ENCODE measurements at regions not wholly inside any gene's neighbourhood (a gene's known extent, or its start where the extent isn't known, plus 50 kb on each side); places are given as distances from the start of the nearest gene placed in this dataset.
"Not testable (repeated sequence)": the region's sequence is repeated elsewhere in the genome, so short reads cannot be mapped to it uniquely, and the experiment has no call there.

DNA sequence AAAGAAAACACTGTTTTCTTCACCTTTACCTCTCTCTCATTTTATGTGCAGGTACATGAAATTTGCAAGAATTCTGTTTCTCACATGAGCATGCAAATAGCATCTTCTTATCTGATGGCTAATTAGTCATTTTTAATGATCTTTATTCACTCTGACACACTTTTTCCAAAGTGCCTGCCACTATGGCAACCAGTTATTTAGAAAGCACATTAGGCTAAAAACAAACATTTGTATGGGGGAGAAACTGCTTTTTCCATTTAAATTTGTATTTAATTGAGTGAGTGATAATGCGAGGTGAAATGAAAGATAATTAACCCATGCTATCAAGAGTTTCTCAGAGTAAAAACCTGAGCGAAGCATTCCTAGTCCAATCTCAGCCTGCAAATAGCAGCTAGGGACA, 365.0 kb downstream of the MAT2B start:
- Histone ChIP-seq H3K27ac (ENCODE audit: low read depth in 1 of 2, low read length in 2 of 2) (no peak overlapping the region), H3K27me3 (ENCODE audit: control insufficient read depth in 2 of 2, insufficient read depth in 2 of 2, low read length in 2 of 2) (no peaks in the 10 kb centered on the region), H3K4me3 (replicated peaks in 1 of 3; ENCODE audit: low read depth in 2 of 3, low read length in 3 of 3) (no peak overlapping the region), H4K20me1 (ENCODE audit: insufficient read depth, low read length) (no peaks in the 10 kb centered on the region), H3K79me2 (ENCODE audit: insufficient read depth, low read length) (no peaks in the 10 kb centered on the region), H3K9me3 (replicated peaks in 1 of 2; ENCODE audit: control insufficient read depth in 1 of 2, insufficient read depth in 1 of 2, low read length in 2 of 2) (no peaks in the 10 kb centered on the region), H3K4me1 (ENCODE audit: control insufficient read depth in 1 of 2, insufficient read depth in 2 of 2, low read length in 2 of 2) (no peaks in the 10 kb centered on the region), H3K4me2 (replicated peaks; ENCODE audit: extremely low read depth, low read length, poor library complexity, severe bottlenecking) (no peak overlapping the region), H3K9ac (ENCODE audit: insufficient read depth, low read length, poor library complexity, severe bottlenecking) (no peak overlapping the region), H2AFZ (ENCODE audit: insufficient read depth, low read depth, low read length, poor library complexity, severe bottlenecking) (no peak overlapping the region), H3K36me3 (replicated peaks in 1 of 2; ENCODE audit: control insufficient read depth in 1 of 2, insufficient read depth in 2 of 2, low read length in 2 of 2) (no peaks in the 10 kb centered on the region)
- intact Hi-C loops (cut with micrococcal nuclease), result no loop called here
- H3K36me3 Mint-ChIP-seq, result no peaks in the 10 kb centered on the region
- TF ChIP-seq, protein P1, sequence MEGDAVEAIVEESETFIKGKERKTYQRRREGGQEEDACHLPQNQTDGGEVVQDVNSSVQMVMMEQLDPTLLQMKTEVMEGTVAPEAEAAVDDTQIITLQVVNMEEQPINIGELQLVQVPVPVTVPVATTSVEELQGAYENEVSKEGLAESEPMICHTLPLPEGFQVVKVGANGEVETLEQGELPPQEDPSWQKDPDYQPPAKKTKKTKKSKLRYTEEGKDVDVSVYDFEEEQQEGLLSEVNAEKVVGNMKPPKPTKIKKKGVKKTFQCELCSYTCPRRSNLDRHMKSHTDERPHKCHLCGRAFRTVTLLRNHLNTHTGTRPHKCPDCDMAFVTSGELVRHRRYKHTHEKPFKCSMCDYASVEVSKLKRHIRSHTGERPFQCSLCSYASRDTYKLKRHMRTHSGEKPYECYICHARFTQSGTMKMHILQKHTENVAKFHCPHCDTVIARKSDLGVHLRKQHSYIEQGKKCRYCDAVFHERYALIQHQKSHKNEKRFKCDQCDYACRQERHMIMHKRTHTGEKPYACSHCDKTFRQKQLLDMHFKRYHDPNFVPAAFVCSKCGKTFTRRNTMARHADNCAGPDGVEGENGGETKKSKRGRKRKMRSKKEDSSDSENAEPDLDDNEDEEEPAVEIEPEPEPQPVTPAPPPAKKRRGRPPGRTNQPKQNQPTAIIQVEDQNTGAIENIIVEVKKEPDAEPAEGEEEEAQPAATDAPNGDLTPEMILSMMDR (IDR thresholded peaks at IDR 0.05), result no peak
- 100% methylated on average over 1 of the region's 2 CpGs for WGBS (ENCODE audit: insufficient coverage)
- H3K9me3 Mint-ChIP-seq, result peaks cover 0 to 2% (median 0%) of the 10 kb centered on the region in 7 donors
- H3K27me3 Mint-ChIP-seq (ENCODE audit: low read depth in 3 of 3), result no peaks in the 10 kb centered on the region
- DNase-seq, result no peak
- no peak overlapping the region for H3K4me3 Mint-ChIP-seq
- H3K27ac Mint-ChIP-seq, result no peak overlapping the region
- no peaks in the 10 kb centered on the region for H3K4me1 Mint-ChIP-seq

DNA sequence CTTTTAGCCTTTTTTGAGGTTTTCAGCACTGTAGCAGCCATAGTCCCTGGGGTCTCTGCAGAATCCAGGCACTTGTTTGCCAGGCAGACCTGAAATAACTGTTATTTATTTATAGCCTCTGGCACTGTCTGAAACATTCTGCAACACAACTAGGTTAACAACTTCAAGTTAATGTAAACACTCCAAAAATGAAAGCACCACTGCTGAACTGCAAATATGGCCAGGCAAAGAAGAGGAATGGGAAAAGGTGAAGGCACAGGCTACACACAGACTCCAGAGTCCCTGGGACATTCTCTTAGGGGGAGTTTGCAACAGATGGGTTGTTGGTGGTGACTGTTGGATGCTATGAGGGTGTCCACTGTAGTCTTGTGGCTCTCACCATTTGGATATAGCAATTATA, 369.0 kb downstream of the MAT2B start:
- no peak overlapping the region for H3K9ac ChIP-seq (ENCODE audit: insufficient read depth, low read length, poor library complexity, severe bottlenecking)
- H3K79me2 ChIP-seq (ENCODE audit: insufficient read depth, low read length), result no peaks in the 10 kb centered on the region
- intact Hi-C loops (cut with micrococcal nuclease), result no loop called here
- no peaks in the 10 kb centered on the region for H3K27me3 ChIP-seq (ENCODE audit: control insufficient read depth in 2 of 2, insufficient read depth in 2 of 2, low read length in 2 of 2)
- H3K4me3 ChIP-seq (replicated peaks in 1 of 3; ENCODE audit: low read depth in 2 of 3, low read length in 3 of 3), result no peak overlapping the region
- no peaks in the 10 kb centered on the region for H4K20me1 ChIP-seq (ENCODE audit: insufficient read depth, low read length)
- H3K4me1 ChIP-seq (ENCODE audit: control insufficient read depth in 1 of 2, insufficient read depth in 2 of 2, low read length in 2 of 2), result no peaks in the 10 kb centered on the region
- H3K36me3 ChIP-seq (replicated peaks in 1 of 2; ENCODE audit: control insufficient read depth in 1 of 2, insufficient read depth in 2 of 2, low read length in 2 of 2), result no peaks in the 10 kb centered on the region
- H3K27ac Mint-ChIP-seq, result no peak overlapping the region
- H3K4me2 ChIP-seq (replicated peaks; ENCODE audit: extremely low read depth, low read length, poor library complexity, severe bottlenecking), result no peak overlapping the region
- H3K4me3 Mint-ChIP-seq, result no peak overlapping the region
- peaks cover 0 to 2% (median 0%) of the 10 kb centered on the region in 7 donors for H3K9me3 Mint-ChIP-seq
- H3K27me3 Mint-ChIP-seq (ENCODE audit: low read depth in 3 of 3), result no peaks in the 10 kb centered on the region
- H3K27ac ChIP-seq (ENCODE audit: low read depth in 1 of 2, low read length in 2 of 2), result no peak overlapping the region
- TF ChIP-seq, protein P1 (IDR thresholded peaks at IDR 0.05), result no peak
- H3K36me3 Mint-ChIP-seq, result no peaks in the 10 kb centered on the region
- no peak overlapping the region for H2AFZ ChIP-seq (ENCODE audit: insufficient read depth, low read depth, low read length, poor library complexity, severe bottlenecking)
- no peak for DNase-seq
- H3K9me3 ChIP-seq (replicated peaks in 1 of 2; ENCODE audit: control insufficient read depth in 1 of 2, insufficient read depth in 1 of 2, low read length in 2 of 2), result no peaks in the 10 kb centered on the region
- H3K4me1 Mint-ChIP-seq, result no peaks in the 10 kb centered on the region

DNA sequence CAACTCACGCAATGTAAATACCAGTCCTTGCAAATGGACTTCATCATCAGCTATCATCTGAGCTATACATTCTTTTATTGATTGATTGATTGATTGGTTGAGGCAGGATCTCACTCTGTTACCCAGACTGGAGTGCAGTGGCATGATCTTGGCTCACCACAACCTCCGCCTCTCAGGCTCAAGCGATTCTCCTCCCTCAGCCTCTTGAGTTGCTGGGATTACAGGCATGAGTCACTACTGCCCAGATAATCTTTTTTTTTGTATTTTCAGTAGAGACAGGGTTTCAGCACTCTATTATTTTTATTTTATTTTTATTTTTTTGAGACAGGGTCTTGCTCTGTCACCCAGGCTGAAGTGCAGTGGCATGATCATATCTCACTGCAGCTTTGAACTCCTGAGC, 369.5 kb downstream of the MAT2B start:
- H3K27ac Mint-ChIP-seq; H3K9ac ChIP-seq (ENCODE audit: insufficient read depth, low read length, poor library complexity, severe bottlenecking); H3K4me1 Mint-ChIP-seq; DNase-seq; H3K9me3 Mint-ChIP-seq; H3K27me3 Mint-ChIP-seq (ENCODE audit: low read depth in 3 of 3); H3K4me2 ChIP-seq (replicated peaks; ENCODE audit: extremely low read depth, low read length, poor library complexity, severe bottlenecking); H3K4me3 ChIP-seq (replicated peaks in 1 of 3; ENCODE audit: low read depth in 2 of 3, low read length in 3 of 3); H3K9me3 ChIP-seq (replicated peaks in 1 of 2; ENCODE audit: control insufficient read depth in 1 of 2, insufficient read depth in 1 of 2, low read length in 2 of 2); H3K36me3 ChIP-seq (replicated peaks in 1 of 2; ENCODE audit: control insufficient read depth in 1 of 2, insufficient read depth in 2 of 2, low read length in 2 of 2); H3K4me3 Mint-ChIP-seq; H2AFZ ChIP-seq (ENCODE audit: insufficient read depth, low read depth, low read length, poor library complexity, severe bottlenecking); H3K4me1 ChIP-seq (ENCODE audit: control insufficient read depth in 1 of 2, insufficient read depth in 2 of 2, low read length in 2 of 2); intact Hi-C loops (cut with micrococcal nuclease); H4K20me1 ChIP-seq (ENCODE audit: insufficient read depth, low read length); H3K36me3 Mint-ChIP-seq; H3K27me3 ChIP-seq (ENCODE audit: control insufficient read depth in 2 of 2, insufficient read depth in 2 of 2, low read length in 2 of 2); H3K79me2 ChIP-seq (ENCODE audit: insufficient read depth, low read length); H3K27ac ChIP-seq (ENCODE audit: low read depth in 1 of 2, low read length in 2 of 2): not testable (repeated sequence)
- no CpG with 5 or more reads among the region's 3 CpGs for WGBS (ENCODE audit: insufficient coverage)

All from CD14-positive monocyte (primary cell).